Large intestine (tissue), 3 donors: ENCODE measurements at regions not wholly inside any gene's neighbourhood (a gene's known extent, or its start where the extent isn't known, plus 50 kb on each side); places are given as distances from the start of the nearest gene placed in this dataset.

Experiments
- DNase-seq, 2 donors: peaks; one replicate each; pipeline versions ENCODE4 v3.0.0 to v3.0.0-alpha.2; 2013
- H3K27ac ChIP-seq: one replicate; pipeline ENCODE4 v1.5.1; 2013; ENCODE audit warnings: low read length
- H3K27me3 ChIP-seq: 2 replicates; pipeline ENCODE4 v1.6.1; 2013; ENCODE audit warnings: low read length; ENCODE audit not compliant: control insufficient read depth, insufficient read depth
- H3K36me3 ChIP-seq: 2 replicates; pipeline ENCODE4 v1.6.1; 2013; ENCODE audit warnings: low read length; ENCODE audit not compliant: control insufficient read depth, insufficient read depth
- H3K4me1 ChIP-seq: one replicate; pipeline ENCODE4 v1.6.1; 2013; ENCODE audit warnings: low read length; ENCODE audit not compliant: control insufficient read depth, insufficient read depth
- H3K4me3 ChIP-seq: one replicate; pipeline ENCODE4 v1.5.1; 2013; ENCODE audit warnings: low read length
- H3K9me3 ChIP-seq: one replicate; pipeline ENCODE4 v1.6.1; 2013; ENCODE audit warnings: mild to moderate bottlenecking, low read depth, low read length, moderate library complexity; ENCODE audit not compliant: control insufficient read depth
- WGBS: methylation state at CpG from one replicate; pipeline ENCODE4 v1.1.5; 2013; ENCODE audit warnings: low lambda C conversion rate; ENCODE audit not compliant: insufficient coverage; 5-methylcytosine and 5-hydroxymethylcytosine counted together

GRCh38 chr1:59079434-59080140, 217.3 kb upstream of the FGGY start:
- DNase-seq: peak in 1 of 2 donors; percentile 35
- peaks cover 50% of the 10 kb centered on the region for H3K4me1 ChIP-seq
- H3K27me3 ChIP-seq: no peaks in the 10 kb centered on the region
- no peak overlapping the region for H3K4me3 ChIP-seq
- no peaks in the 10 kb centered on the region for H3K36me3 ChIP-seq
- no peak overlapping the region for H3K27ac ChIP-seq
- H3K9me3 ChIP-seq: no peaks in the 10 kb centered on the region
- 20% methylated on average over 1 of the region's 3 CpGs for WGBS

GRCh38 chr1:59081181-59081580, 215.7 kb upstream of the FGGY start:
- H3K4me3 ChIP-seq: no peak overlapping the region
- H3K27me3 ChIP-seq: no peaks in the 10 kb centered on the region
- DNase-seq: no peak
- no peaks in the 10 kb centered on the region for H3K36me3 ChIP-seq
- H3K27ac ChIP-seq: no peak overlapping the region
- H3K4me1 ChIP-seq: peaks cover 45% of the 10 kb centered on the region
- WGBS: no CpG with 5 or more reads among the region's 1 CpG
- H3K9me3 ChIP-seq: no peaks in the 10 kb centered on the region

GRCh38 chr1:59081795-59082194, 215.1 kb upstream of the FGGY start:
- WGBS: 95% methylated on average over 3 of the region's 5 CpGs
- Histone ChIP-seq H3K4me1 (peaks cover 44% of the 10 kb centered on the region), H3K9me3 (no peaks in the 10 kb centered on the region), H3K4me3 (no peak overlapping the region), H3K36me3 (no peaks in the 10 kb centered on the region), H3K27me3 (no peaks in the 10 kb centered on the region), H3K27ac (no peak overlapping the region)
- no peak for DNase-seq

GRCh38 chr1:59083946-59084865, 212.7 kb upstream of the FGGY start:
- DNase-seq: peak in 1 of 2 donors; percentile 46
- Histone ChIP-seq H3K9me3 (no peaks in the 10 kb centered on the region), H3K27ac (no peak overlapping the region), H3K36me3 (no peaks in the 10 kb centered on the region), H3K27me3 (no peaks in the 10 kb centered on the region), H3K4me1 (peaks cover 20% of the 10 kb centered on the region), H3K4me3 (no peak overlapping the region)
- no CpG with 5 or more reads among the region's 9 CpGs for WGBS

GRCh38 chr1:59085101-59085500, 211.8 kb upstream of the FGGY start:
- DNase-seq: no peak
- H3K27ac ChIP-seq: no peak overlapping the region
- H3K4me3 ChIP-seq: no peak overlapping the region
- H3K4me1 ChIP-seq: peaks cover 13% of the 10 kb centered on the region
- WGBS: 75% methylated on average over 1 of the region's 3 CpGs
- no peaks in the 10 kb centered on the region for H3K27me3 ChIP-seq
- peaks cover 3% of the 10 kb centered on the region for H3K9me3 ChIP-seq
- H3K36me3 ChIP-seq: no peaks in the 10 kb centered on the region

DNA sequence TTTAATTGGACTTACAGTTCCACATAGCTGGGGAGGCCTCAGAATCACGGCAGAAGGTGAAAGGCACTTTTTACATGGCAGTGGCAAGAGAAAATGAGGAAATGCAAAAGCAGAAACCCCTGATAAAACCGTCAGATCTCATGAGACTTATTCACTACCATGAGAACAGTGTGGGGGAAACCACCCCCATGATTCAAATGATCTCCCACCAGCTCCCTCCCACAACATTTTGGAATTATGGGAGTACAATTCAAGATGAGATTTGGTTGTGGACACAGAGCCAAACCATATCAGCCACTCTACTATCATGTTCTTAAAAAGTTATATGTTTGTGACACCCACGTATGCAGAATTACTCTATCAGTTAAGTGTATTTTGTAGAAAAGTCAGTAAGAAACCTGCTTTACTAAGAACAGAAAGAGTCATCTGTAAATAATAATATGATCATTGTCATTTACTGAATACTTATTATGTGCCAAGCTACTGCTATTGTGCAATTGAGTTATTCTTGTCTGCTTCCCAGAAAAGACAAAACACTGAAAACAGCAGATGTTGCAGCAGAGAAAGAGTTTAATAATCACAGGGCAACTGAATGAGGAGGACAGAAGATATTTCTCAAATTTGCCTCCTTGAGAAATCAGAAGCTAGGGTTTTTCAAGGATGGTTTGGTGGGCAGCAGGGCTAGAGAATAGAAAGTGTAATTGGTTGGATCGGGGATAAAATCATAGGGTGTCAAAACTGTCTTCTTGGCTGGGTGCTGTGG, 207.7 kb upstream of the FGGY start:
- 89% methylated on average over 1 of the region's 4 CpGs for WGBS
- Histone ChIP-seq H3K4me3 (no peak overlapping the region), H3K27ac (peak overlapping the region; percentile 76), H3K36me3 (no peaks in the 10 kb centered on the region), H3K27me3 (no peaks in the 10 kb centered on the region), H3K4me1 (peaks cover 26% of the 10 kb centered on the region), H3K9me3 (peaks cover 3% of the 10 kb centered on the region)
- DNase-seq: no peak

GRCh38 chr1:59089922-59090457, 206.9 kb upstream of the FGGY start:
- peak overlapping the region; percentile 76 for H3K27ac ChIP-seq
- no peaks in the 10 kb centered on the region for H3K36me3 ChIP-seq
- H3K4me3 ChIP-seq: no peak overlapping the region
- 13% methylated on average over 1 of the region's 4 CpGs for WGBS
- H3K4me1 ChIP-seq: peaks cover 22% of the 10 kb centered on the region
- DNase-seq: peak; percentile 42 to 83
- peaks cover 3% of the 10 kb centered on the region for H3K9me3 ChIP-seq
- no peaks in the 10 kb centered on the region for H3K27me3 ChIP-seq

DNA sequence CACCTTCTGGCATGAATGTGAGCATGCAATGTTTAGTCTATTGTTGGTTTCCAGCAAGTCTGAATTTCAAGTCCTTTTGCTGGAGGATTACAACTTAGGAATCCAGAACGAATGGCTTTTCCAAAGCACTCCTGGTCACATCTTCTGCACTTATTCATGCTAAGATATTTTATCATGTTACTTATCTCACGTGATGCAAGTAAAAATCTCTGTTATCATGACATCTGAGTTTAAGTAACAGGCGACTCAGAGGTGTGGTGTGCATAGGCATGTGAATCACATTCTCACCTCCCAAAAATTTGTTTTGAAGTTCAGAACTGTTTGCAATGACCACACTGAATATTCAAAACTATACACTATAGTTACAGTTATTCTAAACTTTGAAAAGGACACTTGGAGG, 204.8 kb upstream of the FGGY start:
- no peaks in the 10 kb centered on the region for H3K27me3 ChIP-seq
- H3K4me3 ChIP-seq: no peak overlapping the region
- no peak overlapping the region for H3K27ac ChIP-seq
- H3K4me1 ChIP-seq: peaks cover 22% of the 10 kb centered on the region
- WGBS: 100% methylated on average over 1 of the region's 3 CpGs
- no peak for DNase-seq
- H3K36me3 ChIP-seq: no peaks in the 10 kb centered on the region
- H3K9me3 ChIP-seq: peaks cover 3% of the 10 kb centered on the region

- 100% methylated on average over 4 of the region's 4 CpGs for WGBS
- no peak for DNase-seq
Measured at GRCh38 chr1:59094001-59094400, 202.9 kb upstream of the FGGY start.

DNA sequence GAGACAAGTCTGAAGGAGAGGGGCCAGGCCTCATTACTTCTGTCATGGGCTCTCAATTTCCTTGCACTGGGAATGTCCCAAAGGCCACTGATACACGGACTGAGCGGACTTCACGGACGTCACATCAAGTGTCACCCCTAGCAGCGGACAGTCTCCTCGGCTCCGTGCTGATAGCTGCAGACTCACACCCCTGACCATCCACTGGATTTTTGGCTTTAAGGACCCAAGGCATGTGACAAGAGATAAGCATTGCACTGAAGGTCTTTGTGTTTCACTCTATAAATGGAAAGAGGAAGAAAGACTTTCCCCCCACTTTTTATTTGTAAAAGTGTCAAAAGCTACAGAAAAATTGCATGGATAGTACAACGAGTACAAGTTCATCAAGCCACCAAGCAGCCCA, 200.4 kb upstream of the FGGY start:
- no peak overlapping the region for H3K4me3 ChIP-seq
- no peaks in the 10 kb centered on the region for H3K36me3 ChIP-seq
- H3K4me1 ChIP-seq: peaks cover 7% of the 10 kb centered on the region
- no peaks in the 10 kb centered on the region for H3K9me3 ChIP-seq
- no peak overlapping the region for H3K27ac ChIP-seq
- no CpG with 5 or more reads among the region's 8 CpGs for WGBS
- DNase-seq: no peak
- no peaks in the 10 kb centered on the region for H3K27me3 ChIP-seq

More at GRCh38 chr1:59094001-59094400, 202.9 kb upstream of the FGGY start:
- Histone ChIP-seq H3K36me3 (no peaks in the 10 kb centered on the region), H3K27ac (no peak overlapping the region), H3K9me3 (peaks cover 3% of the 10 kb centered on the region), H3K27me3 (no peaks in the 10 kb centered on the region), H3K4me1 (peaks cover 22% of the 10 kb centered on the region), H3K4me3 (no peak overlapping the region)
